ENCODE measurements at regions not wholly inside any gene's neighbourhood (a gene's known extent, or its start where the extent isn't known, plus 50 kb on each side); places are given as distances from the start of the nearest gene placed in this dataset.

DNA sequence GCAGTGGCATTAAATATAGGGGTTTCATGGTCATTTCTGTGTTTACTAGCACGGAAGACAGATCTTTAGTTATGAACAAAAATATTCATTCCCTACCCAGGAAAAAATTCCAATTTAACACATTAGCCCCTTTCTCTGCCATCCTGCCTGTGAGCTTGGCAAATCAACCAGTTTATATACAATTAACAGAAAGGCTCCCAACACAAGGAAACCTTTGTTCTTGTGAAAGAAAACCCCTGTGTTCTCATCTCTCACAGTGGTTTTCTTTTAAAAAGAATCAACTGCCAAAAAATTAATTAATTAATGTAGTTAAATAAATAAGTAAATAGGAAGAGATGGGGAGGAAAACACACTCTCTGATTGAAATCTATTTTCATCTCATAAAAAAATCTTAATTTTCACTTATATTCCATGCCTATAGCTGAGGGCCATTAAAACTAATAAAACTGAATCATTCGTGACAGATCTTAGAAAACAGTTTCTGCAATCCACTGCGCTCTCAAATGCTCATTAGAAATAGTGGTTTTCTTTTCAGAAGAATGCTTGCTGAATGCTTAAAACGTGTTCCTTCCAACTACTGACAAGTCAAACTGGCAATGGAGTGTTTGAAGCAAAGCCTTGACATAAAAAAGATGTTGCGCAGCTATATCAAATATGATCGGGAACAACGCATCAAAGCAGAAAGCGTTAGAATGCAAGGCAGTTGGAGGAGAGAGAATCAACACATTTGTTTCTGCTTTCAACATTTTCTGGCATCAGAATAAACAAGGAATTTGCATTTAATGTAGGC lies 387.7 kb downstream of the TLR4 start:
- no peak for TF ChIP-seq MAX (IDR thresholded peaks at IDR 0.05; ENCODE audit: low read depth, low read length)
- TF ChIP-seq POLR2A (IDR thresholded peaks at IDR 0.05; ENCODE audit: extremely low read depth, insufficient read length), result no peak
- TF ChIP-seq, protein P1, sequence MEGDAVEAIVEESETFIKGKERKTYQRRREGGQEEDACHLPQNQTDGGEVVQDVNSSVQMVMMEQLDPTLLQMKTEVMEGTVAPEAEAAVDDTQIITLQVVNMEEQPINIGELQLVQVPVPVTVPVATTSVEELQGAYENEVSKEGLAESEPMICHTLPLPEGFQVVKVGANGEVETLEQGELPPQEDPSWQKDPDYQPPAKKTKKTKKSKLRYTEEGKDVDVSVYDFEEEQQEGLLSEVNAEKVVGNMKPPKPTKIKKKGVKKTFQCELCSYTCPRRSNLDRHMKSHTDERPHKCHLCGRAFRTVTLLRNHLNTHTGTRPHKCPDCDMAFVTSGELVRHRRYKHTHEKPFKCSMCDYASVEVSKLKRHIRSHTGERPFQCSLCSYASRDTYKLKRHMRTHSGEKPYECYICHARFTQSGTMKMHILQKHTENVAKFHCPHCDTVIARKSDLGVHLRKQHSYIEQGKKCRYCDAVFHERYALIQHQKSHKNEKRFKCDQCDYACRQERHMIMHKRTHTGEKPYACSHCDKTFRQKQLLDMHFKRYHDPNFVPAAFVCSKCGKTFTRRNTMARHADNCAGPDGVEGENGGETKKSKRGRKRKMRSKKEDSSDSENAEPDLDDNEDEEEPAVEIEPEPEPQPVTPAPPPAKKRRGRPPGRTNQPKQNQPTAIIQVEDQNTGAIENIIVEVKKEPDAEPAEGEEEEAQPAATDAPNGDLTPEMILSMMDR (IDR thresholded peaks at IDR 0.05; ENCODE audit: low read depth, low read length), result no peak
- TF ChIP-seq MYC (IDR thresholded peaks at IDR 0.05; ENCODE audit: low read depth, low read length), result no peak
- no peak for DNase-seq (ENCODE audit: low read depth)
- H3K4me3 ChIP-seq (ENCODE audit: low read depth, low read length), result no peak overlapping the region

DNA sequence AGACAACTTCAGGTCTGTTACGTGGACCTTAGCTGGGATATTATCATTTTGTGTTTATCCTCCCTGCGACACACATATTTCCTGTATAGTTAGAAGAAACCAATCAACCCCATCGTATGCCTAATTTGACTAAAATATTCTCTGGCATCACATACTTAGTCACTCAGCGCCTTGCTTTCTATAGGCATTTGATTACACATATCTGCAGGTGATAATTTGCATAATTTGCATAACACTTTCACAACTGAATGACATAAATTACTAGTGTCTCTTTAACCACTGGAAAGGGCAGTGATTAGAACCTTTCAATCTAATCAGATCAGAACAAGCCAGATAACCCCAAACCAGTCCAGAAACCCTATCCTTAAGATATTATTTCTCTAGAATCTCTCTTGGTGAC lies 390.2 kb downstream of the TLR4 start:
- no peak overlapping the region for H3K4me3 ChIP-seq (ENCODE audit: low read depth, low read length)
- no peak for DNase-seq (ENCODE audit: low read depth)
- TF ChIP-seq, protein P1 (IDR thresholded peaks at IDR 0.05; ENCODE audit: low read depth, low read length), result no peak
- no peak for TF ChIP-seq MAX (IDR thresholded peaks at IDR 0.05; ENCODE audit: low read depth, low read length)
- no peak for TF ChIP-seq MYC (IDR thresholded peaks at IDR 0.05; ENCODE audit: low read depth, low read length)
- no peak for TF ChIP-seq POLR2A (IDR thresholded peaks at IDR 0.05; ENCODE audit: extremely low read depth, insufficient read length)

DNA sequence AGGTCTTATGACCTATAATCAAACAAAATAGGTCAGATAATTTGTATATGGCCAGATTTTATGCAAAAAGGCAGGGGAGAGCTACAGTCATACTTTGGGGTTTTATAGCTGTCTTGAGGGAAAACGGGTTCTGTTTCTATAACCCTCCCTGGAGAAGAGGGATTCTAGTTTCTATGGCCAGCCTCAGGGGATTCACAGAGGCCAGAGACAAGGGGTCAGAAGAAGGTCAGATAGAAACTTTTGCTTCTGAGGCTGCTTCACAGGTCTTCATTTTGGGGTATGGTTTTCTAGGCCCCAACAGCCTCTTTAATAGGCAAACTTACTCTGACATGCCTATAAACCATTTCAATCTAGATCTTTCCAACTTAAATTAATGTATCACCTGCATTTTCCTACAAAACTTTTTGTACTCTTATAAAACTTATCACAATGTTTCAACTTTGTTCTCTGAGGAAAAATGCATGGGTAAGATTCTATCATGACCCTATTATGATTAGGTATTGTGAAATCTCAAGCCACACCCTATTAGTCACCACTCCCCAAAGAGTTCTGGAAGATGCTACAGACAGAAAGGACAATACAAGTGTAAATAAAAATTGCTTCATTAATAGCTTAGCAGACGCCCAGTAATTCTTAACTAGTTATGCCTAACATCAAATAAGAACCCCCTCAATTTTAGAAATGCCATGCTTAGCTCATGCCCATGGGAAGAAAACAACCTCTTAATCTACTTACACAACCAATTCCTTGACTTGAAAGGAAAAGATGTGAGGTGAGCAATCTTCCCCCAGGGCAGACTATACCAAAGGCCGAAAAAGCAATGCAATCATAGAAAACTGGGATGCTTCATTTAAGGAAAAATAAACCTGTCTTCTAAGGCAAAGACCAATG lies 396.6 kb downstream of the TLR4 start:
- H3K4me3 ChIP-seq (ENCODE audit: low read depth, low read length), result no peak overlapping the region
- no peak for DNase-seq (ENCODE audit: low read depth)
- TF ChIP-seq MAX (IDR thresholded peaks at IDR 0.05; ENCODE audit: low read depth, low read length) (no peak), MYC (IDR thresholded peaks at IDR 0.05; ENCODE audit: low read depth, low read length) (no peak), POLR2A (IDR thresholded peaks at IDR 0.05; ENCODE audit: extremely low read depth, insufficient read length) (no peak)
- TF ChIP-seq, protein P1 (IDR thresholded peaks at IDR 0.05; ENCODE audit: low read depth, low read length), result no peak

GRCh38 chr9:118104363-118104762 lies 400.2 kb downstream of the TLR4 start:
- TF ChIP-seq POLR2A (IDR thresholded peaks at IDR 0.05; ENCODE audit: extremely low read depth, insufficient read length) (no peak), MYC (IDR thresholded peaks at IDR 0.05; ENCODE audit: low read depth, low read length) (no peak), MAX (IDR thresholded peaks at IDR 0.05; ENCODE audit: low read depth, low read length) (no peak)
- TF ChIP-seq, protein P1 (IDR thresholded peaks at IDR 0.05; ENCODE audit: low read depth, low read length), result no peak
- no peak for DNase-seq (ENCODE audit: low read depth)
- no peak overlapping the region for H3K4me3 ChIP-seq (ENCODE audit: low read depth, low read length)

DNA sequence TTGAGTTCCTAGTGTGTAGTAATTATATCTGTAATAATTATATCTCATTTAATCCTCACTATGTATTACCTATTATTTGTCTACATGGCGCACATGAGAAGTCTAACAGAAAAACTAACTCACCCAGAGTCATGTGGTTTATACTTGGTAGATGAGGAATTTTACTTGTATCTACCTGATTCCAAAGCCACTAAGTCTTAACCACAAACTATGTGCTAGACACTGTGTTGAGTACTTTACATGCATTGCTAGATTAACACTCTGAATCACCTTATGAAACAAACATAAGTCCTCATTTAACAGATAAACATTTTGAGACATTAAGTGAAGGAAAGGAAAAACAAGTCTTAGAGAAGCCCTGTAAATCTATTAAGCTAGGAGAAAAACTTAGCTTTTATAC lies 404.8 kb downstream of the TLR4 start:
- DNase-seq (ENCODE audit: low read depth), result no peak
- no peak overlapping the region for H3K4me3 ChIP-seq (ENCODE audit: low read depth, low read length)
- no peak for TF ChIP-seq POLR2A (IDR thresholded peaks at IDR 0.05; ENCODE audit: extremely low read depth, insufficient read length)
- TF ChIP-seq MAX (IDR thresholded peaks at IDR 0.05; ENCODE audit: low read depth, low read length), result no peak
- no peak for TF ChIP-seq MYC (IDR thresholded peaks at IDR 0.05; ENCODE audit: low read depth, low read length)
- TF ChIP-seq, protein P1 (IDR thresholded peaks at IDR 0.05; ENCODE audit: low read depth, low read length), result no peak
